SK-N-SH treated with all-trans-retinoic acid at 6 μM for 48 hours (cell line): ENCODE measurements at regions not wholly inside any gene's neighbourhood (a gene's known extent, or its start where the extent isn't known, plus 50 kb on each side); places are given as distances from the start of the nearest gene placed in this dataset.

Experiments
- ATAC-seq: fragments of 200-7000 bp; cut with Tn5 transposase; 3 replicates; pipeline ENCODE4 v1.9.1; 2020; ENCODE audit warnings: mild to moderate bottlenecking, moderate library complexity
- ARNTL ChIP-seq: fragments of 450-650 bp; formaldehyde crosslinking; IDR thresholded peaks from 2 replicates; pipeline ENCODE4 v1.5.0; 2020; ENCODE audit warnings: low read depth, mild to moderate bottlenecking, moderate library complexity, borderline replicate concordance
- BACH2 ChIP-seq: fragments of 250-450 bp; sonication (Bioruptor Pico); IDR thresholded peaks from 2 replicates; pipeline ENCODE4 v1.9.0; 2021; ENCODE audit warnings: mild to moderate bottlenecking, borderline replicate concordance
- CSDC2 ChIP-seq: fragments of 250-450 bp; sonication (Bioruptor Pico); IDR thresholded peaks from 2 replicates; pipeline ENCODE4 v1.5.0; 2020; ENCODE audit warnings: mild to moderate bottlenecking, moderate library complexity
- ESRRG ChIP-seq: fragments of 250-450 bp; sonication (Bioruptor Pico); IDR thresholded peaks from 2 replicates; pipeline ENCODE4 v1.6.1; 2021; ENCODE audit warnings: mild to moderate bottlenecking
- GLIS3 ChIP-seq: fragments of 250-450 bp; sonication (Bioruptor Pico); IDR thresholded peaks from 2 replicates; pipeline ENCODE4 v1.5.0; 2020; ENCODE audit warnings: mild to moderate bottlenecking, moderate library complexity
- OSR1 ChIP-seq: fragments of 250-450 bp; sonication (Bioruptor Pico); IDR thresholded peaks from 2 replicates; pipeline ENCODE4 v1.8.0; 2022; ENCODE audit warnings: moderate library complexity, mild to moderate bottlenecking, inconsistent platforms
- PATZ1 ChIP-seq: fragments of 250-450 bp; sonication (Bioruptor Pico); IDR thresholded peaks from 2 replicates; pipeline ENCODE4 v1.8.0; 2020; ENCODE audit warnings: mild to moderate bottlenecking, moderate library complexity, borderline replicate concordance
- POU6F1 ChIP-seq: fragments of 250-450 bp; sonication (Bioruptor Pico); IDR thresholded peaks from 2 replicates; pipeline ENCODE4 v1.8.0; 2021; ENCODE audit warnings: low read depth, mild to moderate bottlenecking, moderate library complexity, borderline replicate concordance
- PPARA ChIP-seq: fragments of 250-450 bp; sonication (Bioruptor Pico); IDR thresholded peaks from 2 replicates; pipeline ENCODE4 v1.5.0; 2020; ENCODE audit warnings: mild to moderate bottlenecking, borderline replicate concordance
- RARB ChIP-seq: fragments of 250-450 bp; sonication (Bioruptor Pico); IDR thresholded peaks from 2 replicates; pipeline ENCODE4 v1.8.0; 2021; ENCODE audit warnings: mild to moderate bottlenecking, moderate library complexity
- SNAI2 ChIP-seq: fragments of 250-450 bp; sonication (Bioruptor Pico); IDR thresholded peaks from 2 replicates; pipeline ENCODE4 v1.5.0; 2020; ENCODE audit warnings: mild to moderate bottlenecking, moderate library complexity
- TCF4 ChIP-seq: fragments of 250-450 bp; sonication (Bioruptor Pico); IDR thresholded peaks from 2 replicates; pipeline ENCODE4 v1.8.0; 2021; ENCODE audit warnings: mild to moderate bottlenecking, moderate library complexity, borderline replicate concordance
- TOX ChIP-seq: fragments of 250-450 bp; sonication (Bioruptor Pico); IDR thresholded peaks from 2 replicates; pipeline ENCODE4 v1.8.0; 2021; ENCODE audit warnings: mild to moderate bottlenecking, moderate library complexity, borderline replicate concordance
- ZC3H10 ChIP-seq: fragments of 250-450 bp; sonication (Bioruptor Pico); IDR thresholded peaks from 2 replicates; pipeline ENCODE4 v1.5.1; 2021; ENCODE audit warnings: mild to moderate bottlenecking, moderate library complexity
- ZFP30 ChIP-seq: fragments of 450-650 bp; formaldehyde crosslinking; IDR thresholded peaks from 2 replicates; pipeline ENCODE4 v1.5.0; 2022; ENCODE audit warnings: mild to moderate bottlenecking, moderate library complexity
- ZNF565 ChIP-seq: fragments of 450-650 bp; formaldehyde crosslinking; conservative IDR thresholded peaks from 2 replicates; pipeline ENCODE4 v1.5.0; 2020; ENCODE audit warnings: low read depth, mild to moderate bottlenecking, moderate library complexity
- ZNF70 ChIP-seq: fragments of 450-650 bp; formaldehyde crosslinking; IDR thresholded peaks from 2 replicates; pipeline ENCODE4 v1.5.0; 2020; ENCODE audit warnings: mild to moderate bottlenecking, moderate library complexity
- TF ChIP-seq, protein P1 (sequence below): fragments of 250-450 bp; sonication (Bioruptor Pico); IDR thresholded peaks from 2 replicates; pipeline ENCODE4 v1.5.1; 2020; ENCODE audit warnings: low read depth, mild to moderate bottlenecking, moderate library complexity

DNA sequence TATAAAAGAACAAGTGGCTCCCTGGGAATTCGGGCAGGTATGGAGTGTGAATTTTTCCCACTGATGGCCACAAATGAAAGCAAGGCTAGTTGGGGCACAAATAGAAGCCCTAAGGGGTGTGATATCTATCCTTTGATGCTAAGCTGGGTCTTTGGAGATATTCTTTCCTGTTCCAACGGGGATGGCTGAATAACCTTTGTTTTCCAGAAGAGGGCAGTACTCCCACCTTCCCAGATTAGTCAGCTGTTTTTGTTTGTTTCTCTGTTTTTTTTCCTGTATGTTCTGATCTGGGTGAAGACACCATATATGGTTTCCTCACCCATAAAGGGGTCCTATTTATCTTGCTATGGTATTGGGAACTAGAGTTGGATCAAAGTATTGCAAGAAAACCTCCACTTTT, 947.7 kb upstream of the SORCS1 start:
- no peak; the same call in 2 of the 3 replicates for ATAC-seq
- no peak for TF ChIP-seq CSDC2 (CRISPR knock-in tag)
- no peak for TF ChIP-seq ZNF70 (CRISPR knock-in tag)
- TF ChIP-seq ZNF565 (CRISPR knock-in tag) = no peak
- TF ChIP-seq TOX (CRISPR knock-in tag) = no peak
- TF ChIP-seq TCF4 = no peak
- no peak for TF ChIP-seq ESRRG (CRISPR knock-in tag)
- no peak for TF ChIP-seq ZC3H10 (CRISPR knock-in tag)
- TF ChIP-seq ZFP30 = no peak
- TF ChIP-seq BACH2 (CRISPR knock-in tag) = no peak
- no peak for TF ChIP-seq PPARA (CRISPR knock-in tag)

DNA sequence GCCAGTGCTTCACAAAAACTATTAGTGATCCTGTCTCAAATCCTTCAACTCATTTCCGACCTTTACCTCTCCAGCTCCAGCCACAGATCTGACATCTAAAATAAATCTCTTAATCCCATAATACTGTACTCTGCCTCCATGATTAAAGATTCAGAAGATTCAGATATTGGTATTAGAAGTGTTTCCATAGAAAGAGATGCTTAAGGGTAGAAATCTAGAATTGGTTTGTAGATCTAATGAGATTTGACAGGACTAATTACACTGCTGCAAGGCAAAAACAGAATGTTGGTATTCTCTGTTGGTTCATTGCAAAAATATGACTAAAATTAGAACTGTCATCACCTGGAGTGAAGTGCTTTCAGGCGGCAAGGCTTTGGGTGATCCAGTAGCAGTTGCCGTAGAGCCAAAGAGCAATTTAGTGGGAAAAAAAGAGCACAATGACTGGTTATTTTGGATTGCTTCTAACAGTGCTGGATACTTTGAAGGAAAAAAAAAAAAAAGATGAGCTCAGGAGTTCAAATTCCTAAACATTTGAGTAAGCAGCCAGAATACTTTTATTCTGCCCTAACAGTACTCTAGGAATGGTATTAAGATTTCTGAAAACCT, 940.1 kb upstream of the SORCS1 start:
- TF ChIP-seq BACH2 (CRISPR knock-in tag) (no peak), PATZ1 (no peak), ZFP30 (no peak), POU6F1 (CRISPR knock-in tag) (no peak), TOX (CRISPR knock-in tag) (no peak)
- TF ChIP-seq, protein P1, sequence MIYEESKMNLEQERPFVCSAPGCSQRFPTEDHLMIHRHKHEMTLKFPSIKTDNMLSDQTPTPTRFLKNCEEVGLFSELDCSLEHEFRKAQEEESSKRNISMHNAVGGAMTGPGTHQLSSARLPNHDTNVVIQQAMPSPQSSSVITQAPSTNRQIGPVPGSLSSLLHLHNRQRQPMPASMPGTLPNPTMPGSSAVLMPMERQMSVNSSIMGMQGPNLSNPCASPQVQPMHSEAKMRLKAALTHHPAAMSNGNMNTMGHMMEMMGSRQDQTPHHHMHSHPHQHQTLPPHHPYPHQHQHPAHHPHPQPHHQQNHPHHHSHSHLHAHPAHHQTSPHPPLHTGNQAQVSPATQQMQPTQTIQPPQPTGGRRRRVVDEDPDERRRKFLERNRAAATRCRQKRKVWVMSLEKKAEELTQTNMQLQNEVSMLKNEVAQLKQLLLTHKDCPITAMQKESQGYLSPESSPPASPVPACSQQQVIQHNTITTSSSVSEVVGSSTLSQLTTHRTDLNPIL = no peak
- no peak for ATAC-seq

- TF ChIP-seq GLIS3 (CRISPR knock-in tag) = no peak
- no peak for TF ChIP-seq ZC3H10 (CRISPR knock-in tag)
- TF ChIP-seq SNAI2 (CRISPR knock-in tag) = no peak
- TF ChIP-seq PPARA (CRISPR knock-in tag) = no peak
- TF ChIP-seq POU6F1 (CRISPR knock-in tag) = no peak
- no peak for TF ChIP-seq BACH2 (CRISPR knock-in tag)
- TF ChIP-seq ZNF70 (CRISPR knock-in tag) = no peak
- no peak for TF ChIP-seq OSR1 (CRISPR knock-in tag)
- no peak for TF ChIP-seq TOX (CRISPR knock-in tag)
- no peak for TF ChIP-seq PATZ1
- no peak for TF ChIP-seq ARNTL (CRISPR knock-in tag)
- TF ChIP-seq RARB (CRISPR knock-in tag) = no peak
- no peak for TF ChIP-seq ESRRG (CRISPR knock-in tag)
- TF ChIP-seq CSDC2 (CRISPR knock-in tag) = no peak
- ATAC-seq = no peak
Observed at GRCh38 chr10:108097258-108097657, 932.8 kb upstream of the SORCS1 start.
